SJCRH30 (cell line): ENCODE measurements at regions not wholly inside any gene's neighbourhood (a gene's known extent, or its start where the extent isn't known, plus 50 kb on each side); places are given as distances from the start of the nearest gene placed in this dataset.

Source experiments
- DNase-seq, 2 experiments: peaks; one replicate each; pipeline ENCODE4 v3.0.0-alpha.2; 2015 to 2020
- H3K27ac ChIP-seq: fragments of 250-450 bp; sonication (Bioruptor Pico); 2 replicates; pipeline ENCODE4 v1.5.1; 2020; ENCODE audit warnings: mild to moderate bottlenecking, moderate library complexity
- H3K27me3 ChIP-seq: fragments of 250-450 bp; sonication (Bioruptor Pico); 2 replicates; pipeline ENCODE4 v1.5.1; 2020; ENCODE audit warnings: mild to moderate bottlenecking, moderate library complexity
- H3K36me3 ChIP-seq: fragments of 250-450 bp; sonication (Bioruptor Pico); 2 replicates; pipeline ENCODE4 v1.5.1; 2020; ENCODE audit warnings: mild to moderate bottlenecking, moderate library complexity
- H3K4me1 ChIP-seq: fragments of 250-450 bp; sonication (Bioruptor Pico); 2 replicates; pipeline ENCODE4 v1.5.1; 2020; ENCODE audit warnings: mild to moderate bottlenecking, moderate library complexity
- H3K4me3 ChIP-seq: fragments of 250-450 bp; sonication (Bioruptor Pico); 2 replicates; pipeline ENCODE4 v1.5.1; 2020; ENCODE audit warnings: mild to moderate bottlenecking, moderate library complexity
- H3K9me3 ChIP-seq: fragments of 250-450 bp; sonication (Bioruptor Pico); replicated peaks from 2 replicates; pipeline ENCODE4 v1.5.1; 2020; ENCODE audit warnings: mild to moderate bottlenecking, moderate library complexity

DNA sequence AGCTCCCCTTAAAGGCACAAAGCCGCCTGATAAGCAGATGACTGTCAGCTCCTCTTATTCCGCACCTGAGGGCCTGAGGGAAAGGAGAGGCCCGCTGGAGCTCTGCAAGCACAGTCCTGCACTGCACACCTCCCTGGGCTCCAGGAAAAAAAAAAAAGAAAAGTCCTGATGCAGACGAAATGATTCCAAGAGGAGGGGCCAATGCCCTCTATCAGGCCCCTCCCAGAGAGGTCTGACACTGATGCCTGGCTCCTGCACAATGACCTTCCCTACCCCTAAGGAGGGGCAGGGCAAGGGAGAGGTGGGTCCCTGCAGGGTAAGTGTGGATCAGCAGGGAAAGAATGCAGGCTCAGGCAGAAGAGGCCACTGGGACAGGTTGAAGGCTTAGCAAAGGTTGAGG, 572.7 kb downstream of the SOX6 start:
- no peaks in the 10 kb centered on the region for H3K9me3 ChIP-seq
- DNase-seq: no peak
- H3K27ac ChIP-seq: no peak overlapping the region
- H3K36me3 ChIP-seq: no peaks in the 10 kb centered on the region
- H3K4me1 ChIP-seq: no peaks in the 10 kb centered on the region
- no peak overlapping the region for H3K4me3 ChIP-seq
- peaks cover 10% of the 10 kb centered on the region; the same call in 1 of the 2 replicates for H3K27me3 ChIP-seq

DNA sequence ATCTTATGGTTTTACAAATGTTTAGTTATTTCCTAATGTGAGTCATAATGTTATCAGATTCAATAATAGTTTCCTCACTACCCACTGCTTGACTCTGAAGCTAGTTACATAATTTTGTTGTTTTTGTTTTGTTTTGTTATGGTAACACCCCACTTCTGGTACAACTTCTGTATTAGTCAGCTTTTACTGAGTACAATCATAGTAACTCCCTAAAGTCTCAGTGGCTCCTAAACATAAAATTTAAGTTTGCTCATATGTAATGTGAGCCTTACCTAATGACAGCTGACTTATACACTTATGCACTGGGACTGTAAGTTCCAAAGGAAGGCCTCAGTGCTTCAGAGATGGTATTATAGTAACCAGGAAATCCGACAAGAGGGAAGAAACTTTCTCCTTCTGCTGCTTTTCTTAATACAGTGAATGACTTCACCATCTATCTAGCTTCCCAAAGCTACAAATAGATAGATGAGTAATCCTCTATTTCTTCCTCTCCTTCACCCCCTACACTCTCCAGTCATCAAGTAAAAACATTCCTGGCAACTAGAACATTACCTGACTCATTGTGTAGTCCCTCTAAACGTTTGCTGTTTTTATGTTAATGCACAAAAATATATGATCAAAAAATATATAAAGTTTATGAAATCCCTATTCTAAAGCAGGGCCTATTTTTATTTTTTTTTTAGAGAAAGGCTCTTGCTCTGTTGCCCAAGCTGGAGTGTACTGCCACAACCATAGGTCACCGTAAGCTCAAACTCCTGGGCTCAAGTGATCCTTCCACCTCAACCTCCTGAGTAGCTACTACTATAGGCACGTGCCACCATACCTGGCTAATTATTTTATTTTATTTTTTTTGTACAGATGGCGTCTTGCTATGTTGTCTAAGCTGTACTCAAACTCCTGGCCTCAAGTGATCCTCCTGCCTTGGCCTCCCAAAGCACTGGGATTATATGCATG, 563.0 kb downstream of the SOX6 start:
- H3K36me3 ChIP-seq: no peaks in the 10 kb centered on the region
- H3K4me3 ChIP-seq: no peak overlapping the region
- H3K4me1 ChIP-seq: no peaks in the 10 kb centered on the region
- no peak overlapping the region for H3K27ac ChIP-seq
- no peak for DNase-seq
- no peaks in the 10 kb centered on the region for H3K27me3 ChIP-seq
- H3K9me3 ChIP-seq: peaks cover 5% of the 10 kb centered on the region

DNA sequence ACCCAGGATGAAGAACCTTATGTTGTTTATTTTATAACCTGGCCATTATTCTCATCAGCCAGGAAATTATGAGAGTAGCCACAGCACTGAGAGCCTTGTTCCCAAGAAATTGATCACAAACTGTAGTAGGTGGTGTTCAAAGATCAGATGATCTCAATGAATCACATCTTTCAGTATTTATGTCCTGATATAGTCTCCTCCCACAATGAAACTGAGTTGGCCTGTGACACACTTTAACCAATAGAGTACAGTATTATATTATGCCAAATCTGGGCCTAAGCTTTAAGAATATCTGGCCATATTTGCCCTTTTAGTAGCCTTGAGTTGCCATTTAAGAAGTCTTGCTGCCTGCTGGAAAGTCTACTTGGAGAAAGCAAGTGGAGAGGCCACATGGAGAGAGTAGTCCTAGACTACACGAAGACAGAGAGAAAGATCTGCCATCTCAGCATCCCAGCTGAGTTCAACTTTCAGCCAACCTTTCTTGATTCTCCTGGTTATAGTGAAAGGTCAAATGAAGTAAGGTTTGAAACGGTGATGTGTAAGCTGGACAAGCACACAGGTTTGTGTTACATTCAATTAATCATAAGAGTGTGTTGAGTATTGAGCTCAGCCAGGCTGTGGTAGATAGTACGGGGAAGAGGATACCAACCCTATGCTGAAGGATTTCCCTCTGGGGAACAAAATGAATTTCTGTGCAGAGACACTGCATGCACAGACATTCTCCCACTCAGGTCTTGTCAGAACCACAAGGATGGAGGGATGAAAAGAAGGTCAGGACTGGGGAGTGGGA, 561.8 kb downstream of the SOX6 start:
- DNase-seq: no peak
- H3K4me1 ChIP-seq: no peaks in the 10 kb centered on the region
- peaks cover 5% of the 10 kb centered on the region for H3K9me3 ChIP-seq
- H3K4me3 ChIP-seq: no peak overlapping the region
- no peak overlapping the region for H3K27ac ChIP-seq
- no peaks in the 10 kb centered on the region for H3K27me3 ChIP-seq
- H3K36me3 ChIP-seq: no peaks in the 10 kb centered on the region

- no peak for DNase-seq
- H3K36me3 ChIP-seq: no peaks in the 10 kb centered on the region
- peaks cover 5% of the 10 kb centered on the region for H3K9me3 ChIP-seq
- H3K27ac ChIP-seq: no peak overlapping the region
- no peak overlapping the region for H3K4me3 ChIP-seq
- no peaks in the 10 kb centered on the region for H3K4me1 ChIP-seq
- no peaks in the 10 kb centered on the region for H3K27me3 ChIP-seq
Observed at GRCh38 chr11:15795378-15795777, 561.0 kb downstream of the SOX6 start.

DNA sequence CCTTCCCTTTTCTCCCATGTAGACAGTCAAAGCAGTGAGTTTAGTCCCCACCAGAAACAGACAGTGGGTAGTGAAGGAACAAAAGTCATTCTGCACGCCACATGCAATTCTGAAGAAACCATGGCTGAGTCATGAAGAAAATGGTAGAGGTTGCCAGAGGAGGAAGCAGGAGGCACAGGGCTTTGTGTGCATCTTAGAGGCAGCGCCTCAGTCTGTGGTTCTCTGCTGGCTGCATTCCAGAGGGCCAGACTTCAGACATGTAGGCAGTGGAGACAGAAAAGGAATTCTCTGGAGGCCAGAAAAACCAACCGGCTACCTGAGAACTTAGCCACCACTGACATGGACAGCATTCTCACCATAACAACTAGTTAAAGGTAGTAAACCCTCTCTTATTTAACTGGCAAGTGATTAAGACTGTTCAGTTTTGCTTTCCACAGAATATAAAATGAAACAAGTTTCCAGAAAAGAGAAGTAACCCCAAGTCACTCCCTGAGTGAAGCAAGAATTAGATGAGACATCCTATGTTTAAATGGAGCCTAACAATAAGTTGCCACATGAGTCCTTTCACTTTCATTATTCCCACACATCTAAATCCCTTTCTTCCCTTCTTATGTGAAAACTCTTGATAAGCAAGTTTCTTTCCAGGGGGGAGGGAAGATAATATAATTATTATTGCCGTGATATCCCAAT, 556.1 kb downstream of the SOX6 start:
- Histone ChIP-seq H3K9me3 (no peaks in the 10 kb centered on the region), H3K4me3 (no peak overlapping the region), H3K36me3 (no peaks in the 10 kb centered on the region), H3K27ac (no peak overlapping the region), H3K4me1 (no peaks in the 10 kb centered on the region), H3K27me3 (no peaks in the 10 kb centered on the region)
- DNase-seq: peak in 1 of 2 experiments; percentile 20

GRCh38 chr11:15801126-15801525, 555.2 kb downstream of the SOX6 start:
- no peaks in the 10 kb centered on the region for H3K36me3 ChIP-seq
- H3K27me3 ChIP-seq: no peaks in the 10 kb centered on the region
- no peaks in the 10 kb centered on the region for H3K9me3 ChIP-seq
- H3K4me3 ChIP-seq: no peak overlapping the region
- DNase-seq: no peak
- H3K27ac ChIP-seq: no peak overlapping the region
- no peaks in the 10 kb centered on the region for H3K4me1 ChIP-seq

DNA sequence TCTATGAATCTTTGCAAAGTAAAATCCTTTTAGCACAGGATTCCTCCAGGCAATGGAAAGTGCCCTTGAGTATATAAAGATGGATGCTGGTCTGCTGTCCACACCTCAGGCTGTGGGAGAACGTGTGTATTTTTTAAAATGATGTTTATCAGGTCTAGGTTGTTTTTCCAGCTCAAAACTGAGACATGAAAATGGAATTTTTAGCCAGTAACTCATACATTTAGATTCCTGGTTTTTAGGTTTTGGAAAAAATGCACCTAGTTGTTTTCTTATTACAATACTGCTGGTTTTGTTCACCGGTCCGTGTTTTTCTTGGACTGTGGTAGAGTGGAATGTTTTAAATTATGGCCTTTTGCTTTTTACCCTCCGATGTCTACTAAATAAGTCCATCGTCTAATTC, 554.7 kb downstream of the SOX6 start:
- Histone ChIP-seq H3K9me3 (no peaks in the 10 kb centered on the region), H3K36me3 (no peaks in the 10 kb centered on the region), H3K4me3 (no peak overlapping the region), H3K27me3 (no peaks in the 10 kb centered on the region), H3K27ac (no peak overlapping the region), H3K4me1 (no peaks in the 10 kb centered on the region)
- no peak for DNase-seq

- no peak for DNase-seq
Observed at GRCh38 chr11:15805726-15806125, 550.6 kb downstream of the SOX6 start.

DNA sequence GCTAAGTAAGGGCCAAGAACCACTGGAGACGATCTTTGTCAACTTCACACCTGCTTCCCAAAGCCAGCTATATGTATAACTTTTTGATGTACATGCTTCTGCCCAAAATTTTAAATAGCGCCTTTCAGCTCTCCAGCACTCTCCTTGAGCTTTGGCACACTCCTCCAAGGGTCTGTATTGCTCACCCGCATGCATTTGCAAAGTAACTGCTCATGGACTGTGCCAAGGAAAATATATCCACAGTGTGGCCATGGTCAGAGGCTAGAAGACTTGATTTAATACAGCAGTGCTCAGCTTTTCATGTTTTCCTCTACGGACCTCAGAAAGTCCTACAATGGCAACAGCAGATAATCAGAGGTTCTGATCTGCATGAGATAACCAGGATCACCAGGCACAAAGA, 550.1 kb downstream of the SOX6 start:
- no peak overlapping the region for H3K27ac ChIP-seq
- no peak for DNase-seq
- no peaks in the 10 kb centered on the region for H3K36me3 ChIP-seq
- no peaks in the 10 kb centered on the region for H3K9me3 ChIP-seq
- no peaks in the 10 kb centered on the region for H3K4me1 ChIP-seq
- no peaks in the 10 kb centered on the region for H3K27me3 ChIP-seq
- H3K4me3 ChIP-seq: no peak overlapping the region

More at GRCh38 chr11:15805726-15806125, 550.6 kb downstream of the SOX6 start:
- Histone ChIP-seq H3K9me3 (no peaks in the 10 kb centered on the region), H3K4me3 (no peak overlapping the region), H3K27ac (no peak overlapping the region), H3K27me3 (no peaks in the 10 kb centered on the region), H3K4me1 (no peaks in the 10 kb centered on the region), H3K36me3 (no peaks in the 10 kb centered on the region)

DNA sequence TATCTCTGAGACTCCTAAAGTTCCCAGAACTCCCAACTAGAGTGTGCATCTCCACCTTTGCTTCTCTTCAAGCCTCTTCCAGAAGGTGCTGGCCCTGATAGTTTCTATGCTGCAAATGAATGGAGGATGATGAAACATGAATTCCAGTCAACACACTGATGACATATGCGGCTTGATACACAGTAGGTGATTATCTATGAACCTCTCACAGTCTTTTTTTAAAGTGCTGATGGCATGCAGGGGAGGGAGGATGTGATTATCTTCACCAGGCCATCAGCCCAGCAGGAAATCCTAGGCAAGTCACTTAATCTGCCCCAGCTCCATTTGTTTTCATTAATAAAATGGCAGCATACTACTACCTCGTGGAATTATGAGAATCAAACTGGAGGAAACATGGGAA, 548.5 kb downstream of the SOX6 start:
- Histone ChIP-seq H3K27ac (no peak overlapping the region), H3K4me1 (no peaks in the 10 kb centered on the region), H3K36me3 (no peaks in the 10 kb centered on the region), H3K4me3 (no peak overlapping the region), H3K27me3 (no peaks in the 10 kb centered on the region), H3K9me3 (no peaks in the 10 kb centered on the region)
- DNase-seq: no peak

DNA sequence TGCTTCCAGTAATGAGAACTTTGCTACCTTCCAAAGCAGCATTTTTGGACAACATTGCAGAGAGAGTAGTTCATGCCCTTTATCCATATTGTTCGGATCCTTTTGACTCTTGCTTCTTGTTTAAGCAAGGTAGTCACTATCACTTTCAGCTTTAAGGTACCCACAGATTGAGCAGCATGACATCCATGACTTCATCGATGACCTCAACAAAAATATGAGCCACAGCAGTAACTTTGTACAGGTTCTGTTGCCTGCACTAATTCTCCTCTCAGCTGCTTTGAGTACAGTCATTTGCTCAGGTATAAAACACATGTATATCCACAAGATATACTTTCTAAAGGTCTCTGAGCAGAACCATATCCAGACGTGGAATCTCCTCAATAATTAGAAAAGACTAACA, 546.3 kb downstream of the SOX6 start:
- Histone ChIP-seq H3K9me3 (no peaks in the 10 kb centered on the region), H3K4me1 (no peaks in the 10 kb centered on the region), H3K4me3 (no peak overlapping the region), H3K36me3 (no peaks in the 10 kb centered on the region), H3K27me3 (no peaks in the 10 kb centered on the region), H3K27ac (no peak overlapping the region)
- DNase-seq: no peak

- no peak overlapping the region for H3K4me3 ChIP-seq
- no peaks in the 10 kb centered on the region for H3K36me3 ChIP-seq
- DNase-seq: no peak
- H3K9me3 ChIP-seq: no peaks in the 10 kb centered on the region
- H3K4me1 ChIP-seq: no peaks in the 10 kb centered on the region
- no peaks in the 10 kb centered on the region for H3K27me3 ChIP-seq
- H3K27ac ChIP-seq: no peak overlapping the region
Observed at GRCh38 chr11:15810525-15810924, 545.8 kb downstream of the SOX6 start.

DNA sequence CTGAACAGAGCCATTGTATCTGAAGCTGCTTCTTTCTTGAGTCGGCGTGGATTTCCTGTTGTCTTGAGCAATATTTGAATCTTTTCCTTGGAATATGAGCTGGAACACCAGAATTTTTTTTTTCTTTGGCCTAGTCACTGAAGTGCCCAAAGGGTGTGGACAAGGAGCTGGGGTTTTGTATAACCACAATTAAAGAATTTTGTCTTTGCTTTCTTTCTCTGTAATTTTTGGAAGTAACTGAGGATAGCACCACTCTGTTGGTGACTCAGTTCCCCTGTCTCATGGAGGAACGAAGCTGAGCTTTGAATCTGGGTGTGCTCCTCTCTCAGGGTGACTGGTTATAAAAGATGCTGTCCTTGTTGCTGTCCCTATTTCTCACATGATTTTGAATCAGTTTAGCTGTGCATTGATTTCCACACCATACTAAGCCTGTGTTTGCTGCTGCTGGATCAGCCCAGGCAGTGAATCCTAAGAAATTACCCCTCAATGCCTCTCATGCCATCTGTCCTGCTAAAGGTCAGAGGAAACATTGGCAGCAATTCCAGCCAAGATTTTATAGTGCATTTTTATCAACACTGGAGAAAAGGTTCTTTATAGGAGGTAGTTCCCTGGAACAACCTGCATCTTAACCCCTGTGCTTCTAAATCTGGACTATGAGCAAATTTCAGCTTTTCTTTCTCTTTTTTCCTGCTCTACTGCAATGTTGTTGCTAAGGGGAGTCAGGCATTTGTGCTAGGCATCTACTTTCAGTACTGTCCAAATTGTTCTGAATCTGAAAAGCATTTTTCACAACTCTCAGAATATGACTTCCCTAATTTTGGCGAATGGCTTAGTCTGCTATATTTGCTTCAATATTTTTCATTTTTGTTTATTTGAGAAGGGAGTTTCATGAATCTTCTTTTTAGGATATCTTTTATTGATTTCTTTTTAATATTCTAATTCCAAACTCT, 540.8 kb downstream of the SOX6 start:
- H3K4me3 ChIP-seq: no peak overlapping the region
- no peak overlapping the region for H3K27ac ChIP-seq
- no peak for DNase-seq
- no peaks in the 10 kb centered on the region for H3K27me3 ChIP-seq
- no peaks in the 10 kb centered on the region for H3K4me1 ChIP-seq
- no peaks in the 10 kb centered on the region for H3K36me3 ChIP-seq
- no peaks in the 10 kb centered on the region for H3K9me3 ChIP-seq

GRCh38 chr11:15816260-15816871, 540.0 kb downstream of the SOX6 start:
- DNase-seq: no peak
- H3K27ac ChIP-seq: no peak overlapping the region
- H3K4me1 ChIP-seq: no peaks in the 10 kb centered on the region
- no peak overlapping the region for H3K4me3 ChIP-seq
- no peaks in the 10 kb centered on the region for H3K27me3 ChIP-seq
- no peaks in the 10 kb centered on the region for H3K36me3 ChIP-seq
- no peaks in the 10 kb centered on the region for H3K9me3 ChIP-seq
